T-helper 2 cell treated with Interferon-gamma antibody and Interleukin-4, amounts not matched to agents 5 μg/mL and 100 μg/mL, for 36 hours (primary cell): ENCODE measurements at regions not wholly inside any gene's neighbourhood (a gene's known extent, or its start where the extent isn't known, plus 50 kb on each side); places are given as distances from the start of the nearest gene placed in this dataset.
"Not testable (repeated sequence)": the region's sequence is repeated elsewhere in the genome, so short reads cannot be mapped to it uniquely, and the experiment has no call there.

Experiments used
- DNase-seq: peaks from one replicate; pipeline ENCODE4 v3.0.0; 2021; ENCODE audit warnings: low spot score
- H3K27ac Mint-ChIP-seq: one replicate; pipeline ENCODE4 v1.8.0; 2021; ENCODE audit warnings: mild to moderate bottlenecking, mixed read lengths
- H3K27me3 Mint-ChIP-seq: one replicate; pipeline ENCODE4 v1.8.0; 2021; ENCODE audit warnings: low read depth, mixed read lengths
- H3K36me3 Mint-ChIP-seq: one replicate; pipeline ENCODE4 v1.8.0; 2021; ENCODE audit warnings: low read depth, mixed read lengths
- H3K4me1 Mint-ChIP-seq: one replicate; pipeline ENCODE4 v1.8.0; 2021; ENCODE audit warnings: low read depth, mixed read lengths
- H3K4me3 Mint-ChIP-seq: one replicate; pipeline ENCODE4 v1.8.0; 2022; ENCODE audit warnings: mild to moderate bottlenecking, moderate library complexity, mixed read lengths
- H3K9me3 Mint-ChIP-seq: one replicate; pipeline ENCODE4 v1.8.0; 2021; ENCODE audit warnings: mixed read lengths

- no peak for DNase-seq
- H3K4me1 Mint-ChIP-seq: peaks cover 3% of the 10 kb centered on the region
- H3K36me3 Mint-ChIP-seq: no peaks in the 10 kb centered on the region
- no peaks in the 10 kb centered on the region for H3K9me3 Mint-ChIP-seq
- no peak overlapping the region for H3K4me3 Mint-ChIP-seq
- H3K27me3 Mint-ChIP-seq: peaks cover 27% of the 10 kb centered on the region
- no peak overlapping the region for H3K27ac Mint-ChIP-seq
Observed at GRCh38 chr14:59130462-59130861, 58.0 kb upstream of the DAAM1 start.

- Mint-ChIP-seq H3K4me1 (peaks cover under 1% of the 10 kb centered on the region), H3K9me3 (no peaks in the 10 kb centered on the region), H3K27me3 (peaks cover 25% of the 10 kb centered on the region), H3K27ac (no peak overlapping the region), H3K36me3 (no peaks in the 10 kb centered on the region), H3K4me3 (no peak overlapping the region)
- no peak for DNase-seq
Observed at GRCh38 chr14:59131938-59132795, 56.3 kb upstream of the DAAM1 start.

- Mint-ChIP-seq H3K9me3 (no peaks in the 10 kb centered on the region), H3K27me3 (peaks cover 25% of the 10 kb centered on the region), H3K4me1 (no peaks in the 10 kb centered on the region), H3K36me3 (no peaks in the 10 kb centered on the region), H3K4me3 (no peak overlapping the region), H3K27ac (no peak overlapping the region)
- DNase-seq: no peak
Observed at GRCh38 chr14:59132796-59133494, 55.5 kb upstream of the DAAM1 start.

GRCh38 chr14:59133709-59134108, 54.8 kb upstream of the DAAM1 start:
- H3K4me3 Mint-ChIP-seq: no peak overlapping the region
- no peaks in the 10 kb centered on the region for H3K9me3 Mint-ChIP-seq
- H3K4me1 Mint-ChIP-seq: no peaks in the 10 kb centered on the region
- no peak for DNase-seq
- H3K27ac Mint-ChIP-seq: no peak overlapping the region
- no peaks in the 10 kb centered on the region for H3K36me3 Mint-ChIP-seq
- H3K27me3 Mint-ChIP-seq: peaks cover 25% of the 10 kb centered on the region

- H3K36me3 Mint-ChIP-seq: no peaks in the 10 kb centered on the region
Observed at GRCh38 chr14:59134307-59134706, 54.2 kb upstream of the DAAM1 start.

GRCh38 chr14:59137256-59137655, 51.2 kb upstream of the DAAM1 start:
- no peak for DNase-seq
- no peak overlapping the region for H3K27ac Mint-ChIP-seq
- no peaks in the 10 kb centered on the region for H3K36me3 Mint-ChIP-seq
- H3K4me3 Mint-ChIP-seq: no peak overlapping the region
- peaks cover 12% of the 10 kb centered on the region for H3K27me3 Mint-ChIP-seq
- H3K9me3 Mint-ChIP-seq: no peaks in the 10 kb centered on the region
- no peaks in the 10 kb centered on the region for H3K4me1 Mint-ChIP-seq

More at GRCh38 chr14:59134307-59134706, 54.2 kb upstream of the DAAM1 start:
- H3K4me1 Mint-ChIP-seq: no peaks in the 10 kb centered on the region
- H3K9me3 Mint-ChIP-seq: no peaks in the 10 kb centered on the region
- no peak overlapping the region for H3K4me3 Mint-ChIP-seq
- H3K27me3 Mint-ChIP-seq: peaks cover 25% of the 10 kb centered on the region
- no peak overlapping the region for H3K27ac Mint-ChIP-seq
- no peak for DNase-seq

- H3K36me3 Mint-ChIP-seq, H3K4me3 Mint-ChIP-seq, H3K4me1 Mint-ChIP-seq, H3K9me3 Mint-ChIP-seq, DNase-seq, H3K27ac Mint-ChIP-seq: not testable (repeated sequence)
- peaks cover 10% of the 10 kb centered on the region for H3K27me3 Mint-ChIP-seq
Observed at GRCh38 chr14:59138576-59138975, 49.9 kb upstream of the DAAM1 start.
